GM20431 (cell line): ENCODE measurements at regions not wholly inside any gene's neighbourhood (a gene's known extent, or its start where the extent isn't known, plus 50 kb on each side); places are given as distances from the start of the nearest gene placed in this dataset.

Experiments used
- in situ Hi-C: fragments of 300-500 bp; cut with MseI, MboI; formaldehyde crosslinking; loops from one replicate; pipeline ENCODE4 v1.15.0; 2020; ENCODE audit warnings: low sequenced_read_pairs; ENCODE audit not compliant: unreplicated experiment

GRCh38 chr2:128433911-128434550, 115.4 kb upstream of the HS6ST1 start:
- in situ Hi-C loops = no loop called here

- in situ Hi-C loops = no loop called here
These were observed 117.2 kb upstream of the HS6ST1 start for GRCh38 chr2:128435576-128436478.

GRCh38 chr2:128436479-128437203, 118.0 kb upstream of the HS6ST1 start:
- in situ Hi-C loops = no loop called here

DNA sequence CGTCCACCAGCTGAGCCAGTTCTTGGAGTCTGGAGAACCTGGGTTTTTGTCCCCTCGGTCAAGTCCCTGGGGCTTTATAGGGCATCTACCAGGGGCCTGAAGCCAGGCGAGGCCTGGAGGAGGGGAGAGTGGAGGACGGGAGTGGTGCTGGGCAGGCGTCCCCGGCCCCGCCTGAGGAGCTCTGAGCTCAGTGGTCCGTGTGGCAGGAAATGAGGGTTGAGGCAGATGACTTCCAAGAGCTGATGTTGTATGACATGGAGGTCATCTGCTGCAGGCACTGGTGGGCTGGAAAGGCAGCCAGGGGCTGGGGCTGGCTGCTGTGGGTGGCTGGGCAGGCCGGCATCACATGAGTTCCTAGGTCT, 118.5 kb upstream of the HS6ST1 start:
- in situ Hi-C loops = no loop called here

- in situ Hi-C loops = no loop called here
These were observed 119.4 kb upstream of the HS6ST1 start for GRCh38 chr2:128438091-128438490.

DNA sequence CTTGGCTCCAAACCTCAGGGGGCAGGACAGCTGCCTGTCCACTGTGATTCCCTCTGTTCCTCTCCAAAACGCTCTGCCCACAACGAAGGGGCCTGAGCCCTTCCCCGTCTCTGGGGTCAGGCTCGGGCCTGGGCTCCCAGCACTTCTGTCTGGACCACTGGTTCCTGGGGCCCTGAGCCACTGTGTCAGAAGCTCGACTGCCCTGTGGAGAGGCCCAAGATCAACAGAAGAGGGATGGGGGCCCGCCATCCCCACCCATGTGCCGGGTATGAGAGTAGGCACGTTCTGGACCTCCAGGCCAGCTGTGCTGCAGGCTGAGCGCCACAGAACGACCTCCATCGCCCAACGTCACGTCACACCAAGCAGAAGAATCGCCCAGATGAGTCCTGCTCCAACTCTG, 119.9 kb upstream of the HS6ST1 start:
- in situ Hi-C loops = no loop called here

- in situ Hi-C loops = no loop called here
These were observed 120.5 kb upstream of the HS6ST1 start for GRCh38 chr2:128439031-128439790.

DNA sequence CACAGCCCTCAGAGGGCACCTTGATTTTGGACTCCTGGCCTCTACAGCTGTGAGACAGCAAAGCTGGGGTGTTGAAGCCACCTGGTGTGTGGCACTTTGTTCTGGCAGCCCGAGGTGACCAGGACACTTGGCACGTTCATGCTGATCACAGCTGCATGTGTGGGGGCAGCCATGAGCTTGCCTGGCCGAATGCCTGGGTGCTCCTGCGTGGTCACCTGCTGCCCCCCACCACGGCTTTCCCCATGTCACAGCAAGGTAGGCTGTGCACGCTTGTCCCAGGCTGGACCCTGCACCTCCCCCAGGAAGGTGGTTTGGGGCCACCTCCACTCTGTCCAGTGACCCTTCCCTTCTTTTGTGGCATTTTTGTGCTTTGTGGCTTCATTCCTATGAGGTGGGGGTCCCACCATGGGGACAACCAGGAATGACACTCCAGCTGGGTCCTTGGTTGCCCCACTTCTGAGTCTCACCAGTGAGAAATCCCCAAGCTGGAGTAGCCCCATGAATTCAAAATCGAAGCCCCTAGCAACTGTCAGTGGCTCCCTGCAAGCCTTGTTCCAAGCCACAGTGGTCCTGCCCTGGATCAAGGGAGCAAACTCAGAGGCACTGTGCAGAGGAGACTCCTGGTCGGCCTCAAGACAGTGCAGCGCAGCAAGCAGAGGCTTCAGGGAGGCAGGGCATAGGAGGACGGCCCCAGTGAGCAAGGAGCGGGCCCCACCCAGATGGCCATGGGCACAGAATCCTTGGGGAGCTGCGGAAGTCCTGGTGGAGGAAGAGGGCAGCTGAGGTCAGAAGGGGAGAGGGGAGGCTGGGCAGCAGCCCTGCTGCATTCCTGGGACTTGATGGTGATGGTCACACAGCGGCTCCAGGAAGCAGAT, 121.4 kb upstream of the HS6ST1 start:
- in situ Hi-C loops = no loop called here

DNA sequence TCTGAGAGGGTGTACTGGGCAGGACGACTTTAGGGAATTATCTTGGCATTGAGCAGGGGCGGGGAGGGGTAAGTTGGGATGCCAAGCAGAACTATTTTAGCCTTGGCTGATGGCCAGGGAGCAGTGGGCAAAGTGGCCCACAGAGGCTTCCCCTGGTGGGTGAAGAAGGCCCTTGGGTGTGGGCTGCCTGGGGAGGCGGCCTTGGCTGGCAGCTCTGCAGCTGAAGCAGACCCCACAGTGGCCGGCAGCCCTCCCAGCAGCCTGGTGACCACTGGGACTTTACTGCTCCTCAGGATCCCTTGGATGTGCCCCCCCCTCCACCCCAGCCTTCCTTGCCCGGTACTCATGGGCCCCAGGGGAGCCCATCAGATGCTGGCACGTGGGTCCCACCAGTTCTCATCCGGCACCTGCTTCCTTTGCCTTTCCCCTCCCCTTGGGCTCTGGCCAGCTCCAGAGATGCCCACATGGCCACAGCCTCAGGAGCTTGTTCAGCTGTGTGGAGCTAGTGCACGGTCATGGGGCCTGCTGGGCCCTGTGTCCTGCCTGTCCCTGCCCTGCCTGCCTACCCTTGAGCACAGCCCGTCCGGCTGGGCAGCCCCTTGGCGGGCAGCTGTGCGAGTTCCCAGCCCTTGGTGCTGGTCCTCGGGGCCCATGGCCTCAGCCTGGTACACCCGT, 122.1 kb upstream of the HS6ST1 start:
- in situ Hi-C loops = no loop called here

DNA sequence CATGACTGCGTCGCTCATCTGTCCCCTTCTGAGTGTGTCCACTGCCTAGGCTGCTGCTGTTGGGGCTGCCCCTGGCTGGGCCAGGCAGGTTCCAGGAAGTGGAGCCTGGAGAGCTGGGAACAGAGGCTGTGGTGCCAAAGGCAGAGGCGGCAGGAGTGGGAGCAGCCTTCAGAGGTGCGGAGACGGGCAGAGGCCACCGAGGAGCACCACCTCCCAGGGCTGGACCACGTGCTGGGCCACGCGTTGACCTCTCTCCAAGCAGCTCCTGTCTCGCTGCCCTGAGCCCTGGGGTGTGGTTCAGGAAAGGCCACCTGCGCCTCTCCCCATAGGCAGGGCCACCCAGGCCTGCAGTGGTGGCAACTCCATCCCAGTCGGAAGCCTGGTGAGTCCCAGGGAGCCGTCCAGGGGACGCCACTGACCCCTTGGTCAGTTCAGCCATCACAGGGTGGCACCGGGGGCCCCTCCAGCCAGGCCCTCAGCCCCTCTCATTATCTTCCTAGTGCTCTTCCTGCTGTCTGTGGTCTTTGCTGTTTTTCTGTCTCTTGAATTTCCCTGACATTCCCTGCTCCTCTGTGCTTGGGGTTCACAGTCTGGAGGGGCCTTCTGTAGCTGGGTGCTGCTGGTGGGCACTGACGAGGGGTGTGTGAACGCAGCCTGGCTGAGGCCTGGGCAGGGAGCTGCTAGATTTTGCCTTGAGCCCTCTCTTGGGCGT, 122.8 kb upstream of the HS6ST1 start:
- in situ Hi-C loops = no loop called here

DNA sequence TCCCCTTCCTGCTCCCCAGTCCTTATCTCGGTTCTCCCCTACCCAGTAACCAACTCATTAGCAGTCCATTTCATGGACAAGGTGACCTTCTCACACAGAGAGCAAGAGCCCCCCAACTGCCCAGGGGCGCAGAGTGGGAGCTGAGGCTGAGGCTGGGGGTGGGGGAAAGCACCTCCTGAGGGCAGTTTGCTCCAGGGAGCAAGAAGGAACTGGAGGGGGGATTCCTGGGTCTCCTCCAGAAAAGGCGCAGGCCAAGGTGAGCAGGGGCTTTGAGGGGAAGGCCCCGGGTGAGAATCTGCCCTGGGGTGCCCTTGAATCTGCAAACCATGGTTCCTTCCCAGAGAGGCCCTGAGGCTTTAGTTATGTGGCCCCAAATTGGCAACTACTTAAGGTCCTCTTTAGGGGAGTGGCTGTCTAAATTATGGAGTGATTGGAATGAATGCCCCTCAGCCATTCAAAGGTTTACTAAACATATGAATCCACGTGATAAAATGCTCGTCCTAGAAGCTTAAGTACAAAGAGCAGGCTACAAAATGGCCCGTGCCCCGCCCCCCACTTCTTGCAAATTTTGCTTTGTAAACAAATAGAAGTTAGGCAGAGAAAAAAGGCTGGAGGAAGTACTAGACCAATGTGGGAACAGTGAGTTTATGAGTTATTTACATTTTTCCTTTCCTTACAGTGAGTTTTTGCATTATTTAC, 123.5 kb upstream of the HS6ST1 start:
- in situ Hi-C loops = no loop called here

GRCh38 chr2:128442891-128443302, 124.2 kb upstream of the HS6ST1 start:
- in situ Hi-C loops = no loop called here

- in situ Hi-C loops = no loop called here
These were observed 125.6 kb upstream of the HS6ST1 start for GRCh38 chr2:128444121-128444771.

GRCh38 chr2:128444816-128445522, 126.3 kb upstream of the HS6ST1 start:
- in situ Hi-C loops = no loop called here

GRCh38 chr2:128445523-128445900, 126.8 kb upstream of the HS6ST1 start:
- in situ Hi-C loops = no loop called here

DNA sequence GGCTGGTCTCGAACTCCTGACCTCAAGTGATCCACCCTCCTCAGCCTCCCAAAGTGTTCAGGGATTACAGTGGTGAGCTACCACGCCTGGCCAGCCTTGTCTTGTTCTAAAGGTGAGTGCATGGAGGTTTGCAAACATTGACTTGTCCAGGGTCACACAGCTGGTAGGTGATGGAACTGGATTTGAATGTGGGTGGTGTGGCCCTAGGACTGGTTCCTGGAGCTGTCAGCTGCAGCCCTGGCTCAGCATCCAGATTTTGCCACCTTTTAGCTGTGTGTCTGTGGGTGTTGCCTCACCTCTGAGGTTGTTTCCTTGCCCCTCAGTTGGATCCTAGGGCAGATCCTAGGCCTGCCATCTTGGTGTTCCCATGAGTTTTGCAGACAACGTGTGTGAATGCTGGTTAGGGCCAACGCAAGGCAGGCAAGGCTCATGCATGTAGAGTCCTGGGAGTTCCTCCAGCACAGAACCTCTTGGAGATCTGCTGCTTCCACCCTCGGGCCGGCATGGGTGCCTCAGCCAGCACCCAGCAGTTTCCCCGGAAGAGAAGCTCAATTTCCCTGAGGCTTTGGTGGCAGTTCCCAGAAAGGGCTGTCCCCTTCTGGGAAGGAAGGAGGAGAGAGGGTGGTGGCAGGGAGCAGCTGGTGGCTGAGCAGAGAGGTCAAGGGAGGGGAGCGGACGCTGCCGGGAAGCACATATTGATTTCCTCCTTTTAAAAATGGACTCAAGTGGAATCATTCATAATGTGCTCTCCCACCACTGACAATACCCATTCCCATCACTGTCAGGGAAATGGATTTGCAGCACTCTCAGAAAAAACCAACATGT, 127.6 kb upstream of the HS6ST1 start:
- in situ Hi-C loops = no loop called here
